Sciatic nerve (tissue), 2 donors: ENCODE measurements at regions not wholly inside any gene's neighbourhood (a gene's known extent, or its start where the extent isn't known, plus 50 kb on each side); places are given as distances from the start of the nearest gene placed in this dataset.

Experiments used
- ATAC-seq: fragments of 200-7000 bp; cut with Tn5 transposase; one replicate; pipeline ENCODE4 v1.9.1; 2020; ENCODE audit warnings: mild to moderate bottlenecking, moderate library complexity
- DNase-seq: peaks from one replicate; pipeline ENCODE4 v3.0.0-alpha.2; 2020; ENCODE audit warnings: low spot score
- intact Hi-C: fragments of 100-400 bp; cut with DNase I; formaldehyde crosslinking; loops from one replicate; pipeline ENCODE4 v1.14.2; 2022
- donor health status: DM: no; HTN: no; CAD: no.
- donor health status: DM: no; HTN: no; CAD: no.

GRCh38 chr22:17269607-17270261 lies 50.5 kb upstream of the ADA2 start:
- DNase-seq (no peak), ATAC-seq (no peak)
- intact Hi-C loops, result no loop called here

GRCh38 chr22:17269224-17269606 lies 50.0 kb upstream of the ADA2 start:
- DNase-seq (no peak), ATAC-seq (no peak)
- intact Hi-C loops, result no loop called here
